ENCODE measurements at regions not wholly inside any gene's neighbourhood (a gene's known extent, or its start where the extent isn't known, plus 50 kb on each side); places are given as distances from the start of the nearest gene placed in this dataset.

DNA sequence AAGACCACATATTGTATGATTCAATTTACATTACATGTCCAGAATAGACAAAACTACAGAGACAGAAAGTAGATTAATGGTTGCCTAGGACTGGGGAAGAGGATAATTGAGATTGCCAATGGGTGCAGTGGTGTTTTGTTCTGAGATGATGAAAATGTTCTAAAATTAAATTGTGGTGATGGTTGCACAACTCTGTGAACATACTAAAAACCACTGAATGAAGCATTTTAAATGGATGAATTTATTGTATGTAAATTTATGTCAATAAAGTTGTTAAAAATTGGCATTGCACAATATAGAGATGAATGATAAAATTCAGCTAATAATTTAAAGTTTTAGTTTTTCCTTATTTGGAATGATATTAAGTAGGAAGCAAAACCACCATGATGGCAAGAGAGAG, 109.5 kb upstream of the NR4A3 start:
- H3K4me3 Mint-ChIP-seq, result no peak overlapping the region
- H3K4me2 ChIP-seq (replicated peaks; ENCODE audit: extremely low read depth, low read length, poor library complexity, severe bottlenecking), result no peak overlapping the region
- H3K36me3 ChIP-seq (replicated peaks in 1 of 2; ENCODE audit: control insufficient read depth in 1 of 2, insufficient read depth in 2 of 2, low read length in 2 of 2), result no peaks in the 10 kb centered on the region
- no peak overlapping the region for H3K27ac Mint-ChIP-seq
- no peak overlapping the region for H3K4me3 ChIP-seq (replicated peaks in 1 of 3; ENCODE audit: low read depth in 2 of 3, low read length in 3 of 3)
- H3K9me3 ChIP-seq (replicated peaks in 1 of 2; ENCODE audit: control insufficient read depth in 1 of 2, insufficient read depth in 1 of 2, low read length in 2 of 2), result no peaks in the 10 kb centered on the region
- DNase-seq, result no peak
- no peaks in the 10 kb centered on the region for H3K36me3 Mint-ChIP-seq
- H3K4me1 Mint-ChIP-seq, result peaks cover 15% of the 10 kb centered on the region
- intact Hi-C loops (cut with micrococcal nuclease), result no loop called here
- no peak overlapping the region for H2AFZ ChIP-seq (ENCODE audit: insufficient read depth, low read depth, low read length, poor library complexity, severe bottlenecking)
- H3K79me2 ChIP-seq (ENCODE audit: insufficient read depth, low read length), result no peaks in the 10 kb centered on the region
- H3K4me1 ChIP-seq (ENCODE audit: control insufficient read depth in 1 of 2, insufficient read depth in 2 of 2, low read length in 2 of 2), result peaks cover 12% of the 10 kb centered on the region in 2 donors
- H3K27ac ChIP-seq (ENCODE audit: low read depth in 1 of 2, low read length in 2 of 2), result no peak overlapping the region
- H3K27me3 ChIP-seq (ENCODE audit: control insufficient read depth in 2 of 2, insufficient read depth in 2 of 2, low read length in 2 of 2), result no peaks in the 10 kb centered on the region
- H3K27me3 Mint-ChIP-seq (ENCODE audit: low read depth in 3 of 3), result peaks cover 0 to 2% (median 2%) of the 10 kb centered on the region in 3 donors
- no peak overlapping the region for H3K9ac ChIP-seq (ENCODE audit: insufficient read depth, low read length, poor library complexity, severe bottlenecking)
- TF ChIP-seq CTCF (IDR thresholded peaks at IDR 0.05), result no peak
- peaks cover 0 to 6% (median 0%) of the 10 kb centered on the region in 7 donors for H3K9me3 Mint-ChIP-seq
- no peaks in the 10 kb centered on the region for H4K20me1 ChIP-seq (ENCODE audit: insufficient read depth, low read length)

DNA sequence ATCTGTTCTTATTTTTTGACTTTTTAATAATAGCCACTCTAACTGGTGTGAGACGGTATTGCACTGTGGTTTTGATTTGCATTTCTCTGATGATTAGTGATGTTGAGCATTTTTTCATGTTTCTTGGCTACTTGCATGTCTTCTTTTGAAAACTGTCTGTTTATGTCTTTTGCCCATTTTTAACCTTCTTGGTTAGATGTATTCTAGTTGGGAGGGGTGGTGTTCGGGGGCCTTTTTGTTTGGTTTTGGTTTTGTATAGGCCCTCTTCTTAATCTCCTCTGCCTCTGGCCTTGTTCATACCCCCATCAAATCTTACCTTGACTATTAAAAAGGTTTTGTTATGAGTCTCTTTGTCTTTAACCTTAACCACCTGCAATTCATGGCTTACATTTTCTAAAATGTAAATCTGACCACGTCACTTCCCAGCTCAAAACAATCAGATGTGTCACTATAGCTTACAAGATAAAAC, 107.8 kb upstream of the NR4A3 start:
- H3K36me3 ChIP-seq (replicated peaks in 1 of 2; ENCODE audit: control insufficient read depth in 1 of 2, insufficient read depth in 2 of 2, low read length in 2 of 2), result no peaks in the 10 kb centered on the region
- H2AFZ ChIP-seq (ENCODE audit: insufficient read depth, low read depth, low read length, poor library complexity, severe bottlenecking), result no peak overlapping the region
- no peak for TF ChIP-seq CTCF (IDR thresholded peaks at IDR 0.05)
- Mint-ChIP-seq H3K4me1 (peaks cover 15% of the 10 kb centered on the region), H3K27ac (no peak overlapping the region), H3K4me3 (no peak overlapping the region), H3K27me3 (ENCODE audit: low read depth in 3 of 3) (peaks cover 0 to 2% (median 2%) of the 10 kb centered on the region in 3 donors), H3K9me3 (peaks cover 0 to 6% (median 0%) of the 10 kb centered on the region in 7 donors), H3K36me3 (no peaks in the 10 kb centered on the region)
- H3K9me3 ChIP-seq (replicated peaks in 1 of 2; ENCODE audit: control insufficient read depth in 1 of 2, insufficient read depth in 1 of 2, low read length in 2 of 2), result no peaks in the 10 kb centered on the region
- H3K4me3 ChIP-seq (replicated peaks in 1 of 3; ENCODE audit: low read depth in 2 of 3, low read length in 3 of 3), result no peak overlapping the region
- no peaks in the 10 kb centered on the region for H3K27me3 ChIP-seq (ENCODE audit: control insufficient read depth in 2 of 2, insufficient read depth in 2 of 2, low read length in 2 of 2)
- no peak overlapping the region for H3K9ac ChIP-seq (ENCODE audit: insufficient read depth, low read length, poor library complexity, severe bottlenecking)
- no peaks in the 10 kb centered on the region for H4K20me1 ChIP-seq (ENCODE audit: insufficient read depth, low read length)
- intact Hi-C loops (cut with micrococcal nuclease), result no loop called here
- H3K79me2 ChIP-seq (ENCODE audit: insufficient read depth, low read length), result no peaks in the 10 kb centered on the region
- WGBS (ENCODE audit: insufficient coverage), result no CpG with 5 or more reads among the region's 3 CpGs
- no peak for DNase-seq
- H3K4me1 ChIP-seq (ENCODE audit: control insufficient read depth in 1 of 2, insufficient read depth in 2 of 2, low read length in 2 of 2), result peaks cover 12% of the 10 kb centered on the region in 2 donors
- no peak overlapping the region for H3K4me2 ChIP-seq (replicated peaks; ENCODE audit: extremely low read depth, low read length, poor library complexity, severe bottlenecking)
- H3K27ac ChIP-seq (ENCODE audit: low read depth in 1 of 2, low read length in 2 of 2), result no peak overlapping the region

Measured in CD14-positive monocyte (primary cell).